ENCODE measurements at regions not wholly inside any gene's neighbourhood (a gene's known extent, or its start where the extent isn't known, plus 50 kb on each side); places are given as distances from the start of the nearest gene placed in this dataset.

DNA sequence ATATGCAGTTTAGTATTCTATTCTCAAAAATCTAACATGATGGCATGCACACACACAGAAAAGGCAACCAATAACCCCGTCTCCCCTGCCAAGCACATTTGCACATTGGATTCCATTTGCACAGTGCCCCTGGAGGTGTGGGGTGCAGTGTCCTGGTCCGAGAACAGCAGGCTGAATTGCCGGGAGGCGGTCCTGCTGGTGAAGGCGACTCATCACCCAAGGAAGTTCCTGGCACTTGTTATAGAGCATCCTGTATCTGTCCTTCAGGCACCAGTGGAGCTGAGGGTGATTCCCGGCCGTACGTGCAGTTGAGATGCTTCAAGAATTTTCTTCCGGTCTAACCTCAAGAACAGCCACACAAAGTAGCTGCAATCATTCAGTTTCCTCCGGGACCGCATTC, 73.0 kb upstream of the RAB12 start:
- DNase-seq (ENCODE audit: low read depth in 2 of 2): no peak

DNA sequence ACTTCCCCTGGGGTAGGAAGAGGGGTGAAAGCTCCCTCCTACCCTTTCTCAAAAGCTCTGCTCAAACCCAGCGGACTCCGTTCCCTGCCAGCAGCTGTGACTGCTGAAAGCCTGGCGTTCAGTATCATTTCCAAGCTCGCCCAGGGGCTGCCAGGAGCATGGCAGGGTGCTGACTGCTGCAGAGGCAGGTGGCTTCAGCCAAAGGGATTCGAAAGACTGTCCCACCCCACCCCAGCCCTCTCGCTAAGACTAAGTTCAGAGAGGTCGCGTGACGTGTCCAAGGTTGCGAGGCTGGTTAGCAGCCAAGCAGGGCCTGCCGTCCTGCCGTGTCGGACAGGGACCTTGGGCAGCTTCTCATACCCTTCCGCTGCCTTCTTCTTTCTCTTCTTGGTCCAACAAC, 72.3 kb upstream of the RAB12 start:
- no peak for DNase-seq (ENCODE audit: low read depth in 2 of 2)

GRCh38 chr18:8537400-8537799, 71.8 kb upstream of the RAB12 start:
- no peak for DNase-seq (ENCODE audit: low read depth in 2 of 2)

GRCh38 chr18:8538935-8539334, 70.3 kb upstream of the RAB12 start:
- no peak for DNase-seq (ENCODE audit: low read depth in 2 of 2)

- DNase-seq (ENCODE audit: low read depth in 2 of 2): no peak
These were observed 62.6 kb upstream of the RAB12 start for GRCh38 chr18:8546677-8547076.

- DNase-seq (ENCODE audit: low read depth in 2 of 2): no peak
These were observed 61.1 kb upstream of the RAB12 start for GRCh38 chr18:8548186-8548585.

GRCh38 chr18:8549254-8549757, 59.9 kb upstream of the RAB12 start:
- DNase-seq (ENCODE audit: low read depth in 2 of 2): no peak

GRCh38 chr18:8552151-8552550, 57.1 kb upstream of the RAB12 start:
- no peak for DNase-seq (ENCODE audit: low read depth in 2 of 2)

DNA sequence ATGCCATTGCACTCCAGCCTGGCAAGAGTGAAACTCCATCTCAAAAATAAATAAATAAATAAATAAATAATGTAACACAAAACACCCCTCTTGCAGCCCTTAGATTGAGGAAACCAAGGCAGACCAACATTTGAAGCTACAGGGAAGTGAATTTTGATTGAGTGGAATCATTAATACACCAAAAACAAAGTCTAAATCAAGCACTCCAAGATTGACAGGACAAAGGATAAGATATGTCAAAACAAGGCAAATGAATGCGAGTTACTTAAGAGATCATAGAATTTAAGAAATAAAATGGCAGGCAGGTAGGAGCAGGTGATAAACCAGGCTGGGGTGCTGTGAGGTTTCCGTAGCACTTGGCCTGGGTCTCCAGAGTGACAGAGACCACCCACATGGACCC, 54.9 kb upstream of the RAB12 start:
- DNase-seq (ENCODE audit: low read depth in 2 of 2): no peak

DNA sequence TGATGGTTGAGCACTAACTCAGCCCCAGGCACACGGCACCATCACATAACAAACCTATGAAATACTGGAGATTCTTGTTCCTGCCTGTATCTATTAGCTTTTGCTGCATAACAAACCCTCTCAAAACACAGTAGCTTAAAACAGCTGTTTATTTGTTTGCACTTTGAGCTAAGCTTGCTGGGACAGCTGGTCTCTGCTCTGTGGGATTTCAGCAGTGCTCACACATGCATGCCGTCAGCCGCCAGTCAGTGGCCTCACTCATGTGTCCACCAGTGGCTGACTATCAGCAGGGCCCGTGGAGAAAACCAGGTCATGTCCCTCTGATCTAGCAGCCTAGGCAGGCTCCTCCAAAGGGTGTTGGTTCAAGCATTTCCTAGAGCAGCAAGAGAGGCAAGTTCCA, 52.8 kb upstream of the RAB12 start:
- no peak for DNase-seq (ENCODE audit: low read depth in 2 of 2)

Measured in stimulated activated CD4-positive, alpha-beta T cell treated with anti-CD3 and anti-CD28 coated beads, Interleukin-1b, Interleukin-23, amount 100 ng/mL, for 4 hours (primary cell).